Duodenal mucosa (tissue), 2 donors: ENCODE measurements at regions not wholly inside any gene's neighbourhood (a gene's known extent, or its start where the extent isn't known, plus 50 kb on each side); places are given as distances from the start of the nearest gene placed in this dataset.

Experiments used
- H3K27ac ChIP-seq: one replicate; pipeline ENCODE4 v1.7.0; 2013; ENCODE audit warnings: low read depth, low read length
- H3K27me3 ChIP-seq, 2 donors: one replicate each; pipeline ENCODE4 v1.7.0; 2013; ENCODE audit warnings: low read length in 2 of 2, control low read depth in 1 of 2; ENCODE audit not compliant: insufficient read depth in 2 of 2, control insufficient read depth in 1 of 2
- H3K36me3 ChIP-seq, 2 donors: one replicate each; pipeline ENCODE4 v1.7.0; 2013; ENCODE audit warnings: low read length in 2 of 2, control low read depth in 1 of 2; ENCODE audit not compliant: insufficient read depth in 2 of 2, control insufficient read depth in 1 of 2
- H3K4me1 ChIP-seq, 2 donors: one replicate each; pipeline ENCODE4 v1.7.0; 2013; ENCODE audit warnings: low read length in 2 of 2, control low read depth in 1 of 2; ENCODE audit not compliant: insufficient read depth in 2 of 2, control insufficient read depth in 1 of 2
- H3K4me3 ChIP-seq, 2 donors: one replicate each; pipeline ENCODE4 v1.7.0; 2013; ENCODE audit warnings: low read length in 2 of 2, low read depth in 1 of 2
- H3K9ac ChIP-seq, 2 donors: one replicate each; pipeline ENCODE4 v1.7.0; 2013; ENCODE audit warnings: low read length in 2 of 2, low read depth in 1 of 2
- H3K9me3 ChIP-seq, 2 donors: one replicate each; pipeline ENCODE4 v1.7.0; 2013; ENCODE audit warnings: low read length in 2 of 2, control low read depth in 1 of 2; ENCODE audit not compliant: control insufficient read depth in 1 of 2

GRCh38 chr4:35238793-35239192 lies 1005.5 kb downstream of the ARAP2 start:
- Histone ChIP-seq H3K9ac (no peak overlapping the region), H3K36me3 (no peaks in the 10 kb centered on the region), H3K27ac (no peak overlapping the region), H3K27me3 (no peaks in the 10 kb centered on the region), H3K9me3 (peaks cover 0 to 14% of the 10 kb centered on the region in 2 donors), H3K4me3 (no peak overlapping the region), H3K4me1 (no peaks in the 10 kb centered on the region)

- Histone ChIP-seq H3K27me3 (no peaks in the 10 kb centered on the region), H3K27ac (no peak overlapping the region), H3K9me3 (peaks cover 0 to 28% of the 10 kb centered on the region in 2 donors), H3K36me3 (no peaks in the 10 kb centered on the region), H3K4me1 (no peaks in the 10 kb centered on the region), H3K4me3 (no peak overlapping the region), H3K9ac (no peak overlapping the region)
Observed at GRCh38 chr4:35246493-35246892, 997.8 kb downstream of the ARAP2 start.

- no peaks in the 10 kb centered on the region for H3K27me3 ChIP-seq
- no peaks in the 10 kb centered on the region for H3K4me1 ChIP-seq
- H3K9ac ChIP-seq, result no peak overlapping the region
- no peak overlapping the region for H3K27ac ChIP-seq
- H3K9me3 ChIP-seq, result peaks cover 0 to 26% of the 10 kb centered on the region in 2 donors
- H3K36me3 ChIP-seq, result no peaks in the 10 kb centered on the region
- no peak overlapping the region for H3K4me3 ChIP-seq
Observed at GRCh38 chr4:35247047-35247446, 997.3 kb downstream of the ARAP2 start.

- no peak overlapping the region for H3K4me3 ChIP-seq
- no peaks in the 10 kb centered on the region for H3K4me1 ChIP-seq
- H3K9ac ChIP-seq, result no peak overlapping the region
- H3K9me3 ChIP-seq, result peaks cover 0 to 21% of the 10 kb centered on the region in 2 donors
- no peaks in the 10 kb centered on the region for H3K27me3 ChIP-seq
- no peaks in the 10 kb centered on the region for H3K36me3 ChIP-seq
- no peak overlapping the region for H3K27ac ChIP-seq
Observed at GRCh38 chr4:35250331-35250730, 994.0 kb downstream of the ARAP2 start.

- peaks cover 0 to 18% of the 10 kb centered on the region in 2 donors for H3K9me3 ChIP-seq
- no peaks in the 10 kb centered on the region for H3K4me1 ChIP-seq
- no peak overlapping the region for H3K27ac ChIP-seq
- H3K27me3 ChIP-seq, result no peaks in the 10 kb centered on the region
- no peak overlapping the region for H3K4me3 ChIP-seq
- no peak overlapping the region for H3K9ac ChIP-seq
- H3K36me3 ChIP-seq, result no peaks in the 10 kb centered on the region
Observed at GRCh38 chr4:35250761-35251160, 993.6 kb downstream of the ARAP2 start.

- Histone ChIP-seq H3K4me1 (no peaks in the 10 kb centered on the region), H3K4me3 (no peak overlapping the region), H3K27me3 (no peaks in the 10 kb centered on the region), H3K27ac (no peak overlapping the region), H3K36me3 (no peaks in the 10 kb centered on the region), H3K9ac (no peak overlapping the region), H3K9me3 (peaks cover 0 to 18% of the 10 kb centered on the region in 2 donors)
Observed at GRCh38 chr4:35252071-35252470, 992.2 kb downstream of the ARAP2 start.

- H3K27ac ChIP-seq, result no peak overlapping the region
- no peaks in the 10 kb centered on the region for H3K36me3 ChIP-seq
- no peaks in the 10 kb centered on the region for H3K27me3 ChIP-seq
- peaks cover 0 to 19% of the 10 kb centered on the region in 2 donors for H3K9me3 ChIP-seq
- no peak overlapping the region for H3K4me3 ChIP-seq
- H3K4me1 ChIP-seq, result no peaks in the 10 kb centered on the region
- H3K9ac ChIP-seq, result no peak overlapping the region
Observed at GRCh38 chr4:35252866-35253265, 991.4 kb downstream of the ARAP2 start.

GRCh38 chr4:35253331-35253730 lies 991.0 kb downstream of the ARAP2 start:
- no peak overlapping the region for H3K27ac ChIP-seq
- no peaks in the 10 kb centered on the region for H3K4me1 ChIP-seq
- no peak overlapping the region for H3K9ac ChIP-seq
- H3K27me3 ChIP-seq, result no peaks in the 10 kb centered on the region
- H3K36me3 ChIP-seq, result no peaks in the 10 kb centered on the region
- H3K4me3 ChIP-seq, result no peak overlapping the region
- peaks cover 0 to 24% of the 10 kb centered on the region in 2 donors for H3K9me3 ChIP-seq

GRCh38 chr4:35286434-35286833 lies 957.9 kb downstream of the ARAP2 start:
- Histone ChIP-seq H3K9me3 (peaks cover 0 to 3% of the 10 kb centered on the region in 2 donors), H3K4me3 (no peak overlapping the region), H3K9ac (no peak overlapping the region), H3K4me1 (no peaks in the 10 kb centered on the region), H3K36me3 (no peaks in the 10 kb centered on the region), H3K27ac (no peak overlapping the region), H3K27me3 (no peaks in the 10 kb centered on the region)

- Histone ChIP-seq H3K4me1 (no peaks in the 10 kb centered on the region), H3K9ac (no peak overlapping the region), H3K9me3 (no peaks in the 10 kb centered on the region), H3K4me3 (no peak overlapping the region), H3K36me3 (no peaks in the 10 kb centered on the region), H3K27ac (no peak overlapping the region), H3K27me3 (no peaks in the 10 kb centered on the region)
Observed at GRCh38 chr4:35300996-35301774, 943.1 kb downstream of the ARAP2 start.
